NCI-H2227 (cell line): ENCODE measurements at regions not wholly inside any gene's neighbourhood (a gene's known extent, or its start where the extent isn't known, plus 50 kb on each side); places are given as distances from the start of the nearest gene placed in this dataset.

Source experiments
- DNase-seq: peaks from one replicate; lab custom pipeline; 2025; ENCODE audit not compliant: unreplicated experiment; lab: John Stamatoyannopoulos, UW

DNA sequence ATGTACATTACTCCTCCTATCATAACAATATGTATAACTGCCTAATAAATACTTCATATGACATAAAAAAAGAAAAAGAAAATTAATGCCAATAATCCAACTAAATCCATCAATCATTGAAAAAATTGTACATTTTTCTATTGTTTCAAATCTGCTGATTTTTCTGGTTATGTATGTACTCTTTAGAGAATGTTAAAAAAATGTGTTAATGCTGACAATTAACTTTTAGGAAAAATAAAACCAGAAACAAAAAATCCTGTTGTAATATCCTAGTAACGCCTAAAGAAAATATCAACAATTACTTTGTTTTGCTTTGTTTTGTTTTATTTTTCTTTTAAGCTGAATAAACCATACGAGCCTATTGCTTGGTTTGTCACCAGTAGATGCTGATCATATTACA, 213.9 kb upstream of the USP25 start:
- DNase-seq, result no peak

DNA sequence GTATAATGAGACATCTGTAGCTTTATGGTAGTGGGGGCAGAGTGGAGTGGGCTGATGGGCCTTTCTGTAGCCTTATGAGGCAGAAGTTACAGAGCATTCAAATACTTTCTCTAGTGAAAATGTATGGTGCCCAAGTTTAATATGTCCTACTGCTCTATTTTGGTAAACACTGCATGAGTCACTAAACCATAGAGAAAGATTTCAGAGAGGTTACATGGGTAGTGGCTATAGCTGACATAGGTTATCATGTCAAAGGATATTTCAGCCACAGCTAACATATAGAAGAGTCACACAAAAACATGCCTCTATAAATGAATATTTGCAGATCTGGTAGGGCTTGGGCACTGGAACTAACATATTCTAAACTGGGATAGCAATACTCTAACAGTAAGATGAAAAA, 212.4 kb upstream of the USP25 start:
- no peak for DNase-seq

DNA sequence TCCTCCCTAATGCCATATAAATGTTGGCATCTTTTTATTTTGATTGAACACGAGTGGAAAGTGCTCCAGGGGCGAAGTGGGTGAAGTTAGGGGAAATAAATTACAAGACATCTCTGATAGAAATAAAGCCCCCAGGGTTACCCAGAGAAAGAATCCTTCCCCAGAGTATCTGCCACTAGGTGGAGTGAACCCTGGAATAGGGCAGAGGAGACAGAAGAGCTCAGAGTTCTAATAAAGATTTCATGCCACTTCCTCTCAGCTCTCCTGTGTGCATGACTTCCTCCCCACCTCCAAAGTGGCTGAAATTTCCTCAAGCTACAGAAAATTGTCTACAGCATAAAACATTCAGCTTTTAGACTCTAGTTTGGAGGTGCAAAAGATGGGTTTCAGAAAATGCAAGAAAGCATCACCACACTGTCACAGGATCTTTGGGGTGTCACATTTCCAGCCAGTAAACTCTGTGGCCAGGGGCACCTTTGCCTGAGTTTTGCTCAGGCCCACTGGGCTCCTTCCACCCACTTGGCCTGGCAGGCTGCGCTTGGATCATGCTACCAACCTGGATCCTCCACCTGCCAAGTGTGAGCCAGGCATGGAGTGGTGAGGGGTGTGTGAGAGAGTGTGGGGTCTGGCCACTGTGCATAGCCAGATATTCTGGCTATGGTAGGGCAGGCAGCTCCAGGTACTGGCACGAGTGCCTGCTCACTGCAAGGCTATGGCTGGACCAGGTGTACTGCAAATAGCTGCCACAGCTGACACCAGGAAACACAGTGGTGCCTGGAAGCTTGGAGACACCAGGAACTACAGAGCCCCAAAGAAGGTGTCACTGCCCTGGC, 208.8 kb upstream of the USP25 start:
- DNase-seq, result no peak

DNA sequence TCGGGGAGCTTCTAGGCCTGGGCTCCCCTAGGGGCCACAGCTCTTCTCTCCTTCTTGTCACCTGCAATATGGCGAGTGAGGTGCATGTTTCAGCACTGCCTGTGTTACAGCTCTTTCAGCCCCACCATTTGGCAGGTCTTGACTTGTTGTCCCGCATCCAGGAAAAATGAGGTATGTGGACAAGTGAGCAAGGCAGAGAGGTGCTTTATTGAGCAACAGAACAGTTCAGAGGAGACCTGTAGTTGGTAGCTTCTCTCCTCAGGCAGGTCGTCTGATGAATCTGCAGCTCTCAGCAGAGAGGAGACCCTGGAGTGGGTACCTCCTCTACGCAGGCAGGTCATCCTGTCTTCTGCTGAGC, 208.2 kb upstream of the USP25 start:
- DNase-seq, result no peak

DNA sequence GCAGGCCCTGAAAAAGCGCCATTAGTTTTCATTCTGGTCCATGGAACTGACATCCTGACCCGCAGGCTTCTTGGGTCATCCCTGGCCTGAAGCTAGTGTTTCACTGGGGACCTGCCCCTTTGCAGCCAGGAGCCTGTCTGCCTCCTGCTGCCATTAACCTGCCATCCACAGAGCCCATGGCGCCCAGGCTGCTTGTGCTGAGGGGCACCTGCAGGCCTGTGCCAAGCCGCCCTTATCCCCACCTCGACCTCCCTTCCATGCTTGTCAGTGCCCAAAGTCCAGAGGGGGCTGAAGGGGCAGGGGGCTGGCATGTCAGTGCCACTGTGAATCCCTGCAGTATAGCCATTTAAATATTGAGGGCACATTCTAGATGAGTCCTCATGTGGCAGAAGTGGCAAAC, 207.6 kb upstream of the USP25 start:
- DNase-seq, result no peak

DNA sequence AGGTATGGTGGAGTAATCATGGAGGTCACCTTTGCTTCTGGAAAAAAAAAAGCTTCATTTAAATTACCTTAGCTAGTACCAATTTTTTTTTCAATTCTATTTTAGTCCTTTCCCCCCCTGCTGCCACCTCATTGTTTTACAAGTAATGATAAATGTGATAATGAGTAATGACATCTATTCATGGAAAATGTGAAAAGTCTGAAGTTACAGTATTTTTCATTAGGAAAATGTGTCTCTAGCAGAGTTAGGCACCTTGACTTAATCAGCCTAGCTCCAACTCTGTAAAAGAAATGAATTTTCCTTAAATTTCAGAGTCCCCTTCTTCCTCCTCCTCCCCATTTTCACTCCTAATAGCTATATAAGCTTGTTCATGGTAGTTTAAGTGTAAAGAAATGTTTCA, 204.9 kb upstream of the USP25 start:
- DNase-seq, result no peak

DNA sequence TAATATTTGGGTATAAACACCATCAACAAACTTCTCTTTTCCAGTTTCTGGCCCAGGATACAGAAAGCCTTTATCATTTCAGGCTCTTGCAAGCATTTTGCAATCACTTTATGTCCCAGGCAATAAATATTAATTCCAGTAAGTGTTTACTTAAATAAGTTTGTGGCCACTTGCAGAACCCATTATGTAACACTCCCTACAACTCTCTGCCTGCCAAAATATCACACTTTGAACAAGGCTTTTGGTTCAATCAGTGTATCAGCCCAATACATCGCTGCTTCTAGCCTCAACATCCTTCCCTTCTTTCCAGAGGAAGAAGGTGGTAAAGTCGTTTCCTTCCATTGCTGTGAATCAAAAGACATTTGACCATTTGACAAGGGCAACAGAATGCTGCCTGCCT, 203.0 kb upstream of the USP25 start:
- DNase-seq, result no peak

DNA sequence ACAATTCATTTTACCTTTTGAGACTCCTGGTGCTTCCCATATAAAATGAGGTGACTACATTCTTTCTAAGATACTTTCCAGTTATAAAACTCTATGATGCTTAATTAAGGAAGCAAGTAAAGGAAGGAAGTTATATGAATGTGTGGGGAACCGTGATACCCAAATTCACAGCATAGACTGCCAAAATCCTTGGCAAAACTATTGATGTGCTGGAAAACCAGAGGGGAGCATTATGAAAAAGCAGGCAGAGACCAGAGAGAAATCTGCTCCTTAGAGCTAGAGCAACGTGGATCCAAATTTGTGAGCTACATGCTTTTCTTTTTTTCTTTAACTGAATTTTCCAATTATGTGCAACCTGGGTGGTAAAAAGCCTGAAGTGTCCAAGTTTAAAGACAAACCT, 201.4 kb upstream of the USP25 start:
- no peak for DNase-seq

DNA sequence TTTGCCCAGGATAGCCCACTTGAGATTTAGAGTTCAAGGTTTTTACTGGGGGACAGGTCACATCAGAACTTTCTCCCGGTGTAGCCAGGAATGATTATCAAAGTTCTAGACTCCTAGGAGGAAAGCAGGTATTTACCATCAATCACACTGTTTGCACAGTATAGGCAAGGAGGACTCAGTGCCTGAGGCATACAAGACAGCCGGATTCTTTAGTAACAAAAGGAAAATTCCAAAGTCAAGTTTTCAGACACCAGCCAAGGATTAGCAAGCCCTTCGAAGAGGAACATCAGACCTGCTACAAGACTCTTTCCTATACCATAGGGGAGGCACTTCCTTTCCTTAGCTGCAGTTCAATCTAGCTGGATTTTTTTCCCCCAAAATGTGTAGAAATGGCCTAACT, 197.8 kb upstream of the USP25 start:
- DNase-seq, result no peak

DNA sequence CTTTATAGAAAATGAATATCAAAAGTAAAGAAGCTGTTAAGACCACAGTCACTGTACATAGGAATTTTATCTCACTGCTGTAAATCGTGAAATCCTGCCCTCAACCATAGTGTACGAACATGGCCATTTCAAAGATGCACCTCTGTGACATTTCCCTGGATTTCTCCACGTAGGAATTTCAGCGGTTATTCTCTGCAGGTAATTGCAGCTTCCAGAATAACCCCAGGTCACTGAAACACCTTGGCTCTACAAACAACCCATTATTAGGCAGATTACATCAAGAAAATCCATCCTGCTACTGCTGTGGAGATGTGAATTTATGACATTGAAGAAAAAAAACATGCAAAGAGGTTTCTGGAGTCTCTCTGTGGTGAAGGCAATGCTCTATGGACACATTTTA, 196.2 kb upstream of the USP25 start:
- no peak for DNase-seq

DNA sequence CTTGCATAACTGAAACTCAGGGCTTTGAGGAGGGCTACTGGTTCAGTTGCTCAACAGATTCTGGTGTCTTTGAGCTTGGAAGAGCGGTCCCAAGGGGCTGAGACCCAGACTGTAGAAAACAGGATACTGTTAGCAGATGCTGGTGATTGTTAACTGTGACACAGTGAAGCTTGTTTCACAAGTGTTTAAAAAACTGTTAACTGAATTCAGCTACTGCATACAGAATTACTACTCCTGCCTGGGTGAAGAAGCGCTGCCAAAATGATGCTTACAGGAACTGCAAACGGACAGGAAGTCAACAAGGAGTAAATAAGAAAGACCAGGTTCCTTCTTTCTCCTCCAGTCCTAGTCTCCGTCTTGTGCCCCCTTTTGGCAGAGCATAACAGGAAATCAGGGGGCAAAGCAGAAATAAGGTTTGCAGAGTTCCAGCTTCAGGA, 195.3 kb upstream of the USP25 start:
- no peak for DNase-seq

DNA sequence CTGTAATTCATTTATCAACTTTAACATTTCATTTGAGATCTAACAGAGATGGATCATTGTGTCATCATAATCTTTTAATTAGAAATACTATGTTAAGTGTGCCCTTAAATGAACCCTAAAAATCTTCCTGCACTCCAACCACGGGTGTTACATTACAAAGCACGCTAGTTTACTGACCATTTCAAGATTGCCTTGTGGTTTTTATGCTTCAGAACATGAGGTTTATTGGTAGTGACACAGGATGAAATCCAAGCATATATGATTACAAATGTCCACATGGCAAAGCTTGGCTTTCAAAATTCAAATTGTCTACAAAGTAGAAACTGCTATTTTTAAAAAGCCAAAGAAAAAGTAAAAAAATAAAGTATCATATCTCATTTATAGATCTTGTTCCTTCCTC, 190.4 kb upstream of the USP25 start:
- no peak for DNase-seq

DNA sequence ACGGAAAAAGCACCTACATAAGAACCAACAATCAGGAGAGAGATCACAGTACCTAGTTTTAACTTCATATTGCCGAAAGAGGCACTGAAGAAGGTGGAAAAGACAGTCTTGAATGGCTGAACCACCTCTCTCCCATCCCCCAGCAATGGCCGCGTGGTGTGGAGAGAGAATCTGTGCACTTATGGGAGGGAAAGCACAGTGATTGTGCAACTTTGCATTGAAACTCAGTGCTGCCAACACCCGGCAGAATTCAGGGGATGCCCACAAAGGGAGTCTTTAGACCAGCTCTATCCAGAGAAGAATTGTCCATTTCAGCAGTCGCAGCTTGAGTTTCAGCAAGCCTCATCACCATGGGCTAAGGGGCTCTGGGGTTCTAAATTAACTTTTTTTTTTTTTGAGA, 186.3 kb upstream of the USP25 start:
- DNase-seq, result no peak

DNA sequence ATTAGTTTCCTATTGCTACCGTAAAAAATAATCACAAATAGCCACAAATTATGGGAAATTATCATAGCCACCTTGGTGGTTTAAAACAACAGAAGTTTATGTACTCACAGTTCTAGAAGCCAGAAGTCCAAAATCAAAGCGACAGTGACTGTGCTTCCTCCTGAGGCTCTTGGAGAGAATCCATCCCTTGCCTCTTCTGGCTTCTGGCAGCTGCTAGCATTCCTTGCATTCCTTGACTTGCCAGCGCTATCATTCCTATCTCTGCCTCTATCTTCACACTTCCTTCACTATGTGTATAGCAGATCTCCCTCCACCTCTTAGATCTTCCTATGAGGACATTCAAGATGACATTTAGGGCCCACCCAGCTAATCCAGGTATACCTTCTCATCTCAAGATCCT, 180.1 kb upstream of the USP25 start:
- DNase-seq, result no peak

DNA sequence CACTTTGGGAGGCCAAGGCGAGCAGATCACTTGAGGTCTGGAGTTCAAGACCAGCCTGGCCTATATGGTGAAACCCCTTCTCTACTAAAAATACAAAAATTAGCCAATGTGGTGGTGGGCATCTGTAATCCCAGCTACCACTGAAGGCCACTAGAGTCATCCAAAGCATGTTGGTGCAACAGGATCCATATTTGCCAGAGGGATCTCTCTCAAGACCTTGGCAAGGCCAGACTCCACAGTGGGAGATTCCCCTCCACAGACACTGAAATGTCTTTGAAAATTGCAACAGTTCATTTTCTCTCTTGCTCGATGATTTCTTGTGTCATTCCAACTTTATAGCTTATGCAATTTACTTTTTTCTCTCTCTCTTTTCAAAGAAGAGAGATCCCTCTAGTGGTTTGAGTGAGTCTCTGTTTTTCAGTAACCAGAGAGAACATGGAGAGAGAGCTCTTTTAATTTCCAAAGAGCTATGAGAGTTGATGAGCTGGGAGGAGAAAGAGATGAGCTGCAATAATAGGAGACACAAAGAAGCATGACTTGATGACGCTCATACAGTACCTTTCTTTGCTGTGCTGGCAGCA, 176.8 kb upstream of the USP25 start:
- DNase-seq, result no peak

DNA sequence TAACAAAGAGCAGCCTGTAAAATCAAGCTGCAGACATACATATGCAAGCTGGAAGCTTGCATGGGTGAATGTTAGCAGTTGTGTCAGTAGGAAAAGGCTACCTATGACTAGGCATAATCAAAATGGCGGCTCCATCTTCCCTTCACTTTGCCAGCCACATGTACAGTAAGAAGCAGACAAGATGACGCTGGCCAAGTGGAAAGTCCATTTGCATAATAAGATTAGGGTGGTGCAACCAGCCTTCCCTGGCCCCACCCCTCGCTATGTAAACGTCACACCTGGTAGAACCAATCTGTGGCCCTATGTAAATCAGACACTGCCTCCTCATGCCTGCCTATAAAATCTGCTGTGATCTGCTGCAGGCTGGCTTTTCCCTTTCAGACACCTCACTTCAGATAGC, 171.9 kb upstream of the USP25 start:
- no peak for DNase-seq

DNA sequence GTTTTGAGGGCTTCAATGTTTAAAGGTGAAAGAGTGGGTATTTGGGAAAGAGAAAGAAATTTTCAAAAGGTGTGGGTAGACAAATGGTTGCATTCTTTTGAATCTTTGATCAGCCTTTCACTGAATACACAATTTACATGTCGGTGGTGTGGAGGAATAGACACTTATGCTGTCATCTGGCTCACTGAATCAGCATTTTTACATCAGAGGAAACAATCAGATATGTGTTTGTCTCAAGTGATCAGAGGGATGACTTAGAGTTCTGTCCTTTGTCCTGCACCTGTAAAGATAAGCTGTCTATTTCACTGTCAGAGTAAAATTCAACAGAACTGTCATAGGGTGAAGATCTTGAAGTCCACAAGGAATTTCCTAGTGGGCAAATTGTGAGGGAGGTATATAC, 170.9 kb upstream of the USP25 start:
- DNase-seq, result no peak

DNA sequence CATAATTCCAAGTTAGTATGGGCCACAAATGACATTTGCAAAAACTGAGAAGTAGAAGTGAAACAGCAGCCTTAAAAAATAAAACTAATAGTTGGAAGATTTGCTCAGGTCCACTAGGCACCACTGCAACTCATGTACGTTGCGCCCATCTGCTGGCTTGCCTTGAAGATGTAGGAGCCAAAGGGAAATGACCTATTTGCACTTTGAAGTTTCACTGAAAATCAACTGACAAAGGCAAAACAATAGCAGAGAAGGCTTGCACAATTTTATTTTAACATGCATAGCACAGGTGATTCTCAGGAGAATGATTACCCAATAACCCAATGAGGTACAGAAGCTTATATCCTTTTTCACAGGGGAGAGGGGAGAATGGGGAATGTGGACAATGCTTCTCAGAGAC, 170.1 kb upstream of the USP25 start:
- DNase-seq, result no peak

DNA sequence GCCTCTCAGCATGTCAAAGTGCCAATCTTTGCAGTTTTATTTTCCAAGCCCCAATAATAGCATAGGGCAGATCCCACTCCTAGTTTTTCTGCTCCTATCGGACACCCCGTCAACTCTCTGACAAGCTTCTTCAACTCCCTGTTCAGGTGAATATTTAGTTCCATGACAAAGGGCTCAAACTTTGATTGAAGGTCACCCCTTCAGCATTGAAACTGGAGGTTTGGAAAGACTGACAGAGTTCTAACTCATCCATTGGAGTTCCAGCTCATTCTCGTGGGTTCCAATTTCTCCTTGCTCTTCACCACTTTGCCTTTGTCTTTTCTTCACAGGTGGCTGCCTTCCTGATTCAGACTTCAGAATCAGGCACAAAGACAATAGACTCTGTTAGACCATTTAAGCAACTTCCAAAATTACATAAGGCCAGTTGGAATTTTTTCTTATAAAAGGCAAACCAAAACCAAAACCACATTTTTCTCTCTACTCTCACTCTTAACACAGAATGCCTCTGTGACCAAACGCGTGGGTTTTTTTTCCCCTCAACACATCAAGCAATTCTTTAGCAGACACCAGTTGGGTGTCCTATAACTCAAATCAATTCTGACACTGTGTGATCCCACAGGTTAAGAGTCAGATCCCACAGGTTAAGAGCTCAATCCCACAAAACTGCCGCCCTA, 169.3 kb upstream of the USP25 start:
- no peak for DNase-seq

DNA sequence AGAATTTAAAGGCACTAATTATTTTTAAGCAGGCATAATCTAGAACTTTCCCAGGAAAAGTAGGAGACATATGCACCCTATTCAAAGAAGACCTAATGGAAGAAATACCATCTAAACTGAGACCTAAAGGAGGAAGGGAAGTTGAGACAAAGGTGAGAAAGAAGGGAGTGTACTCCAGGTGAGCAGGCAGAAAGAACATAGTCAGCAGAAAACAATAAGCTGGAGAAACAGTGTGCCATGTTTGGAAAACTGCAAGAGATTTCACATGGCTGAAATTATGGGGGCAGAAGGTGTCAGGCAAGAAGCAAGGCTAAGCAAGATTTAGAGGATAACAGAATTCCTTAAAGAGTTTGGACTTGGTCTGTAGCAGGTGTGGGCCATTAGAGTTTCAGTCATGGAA, 167.0 kb upstream of the USP25 start:
- DNase-seq, result no peak

DNA sequence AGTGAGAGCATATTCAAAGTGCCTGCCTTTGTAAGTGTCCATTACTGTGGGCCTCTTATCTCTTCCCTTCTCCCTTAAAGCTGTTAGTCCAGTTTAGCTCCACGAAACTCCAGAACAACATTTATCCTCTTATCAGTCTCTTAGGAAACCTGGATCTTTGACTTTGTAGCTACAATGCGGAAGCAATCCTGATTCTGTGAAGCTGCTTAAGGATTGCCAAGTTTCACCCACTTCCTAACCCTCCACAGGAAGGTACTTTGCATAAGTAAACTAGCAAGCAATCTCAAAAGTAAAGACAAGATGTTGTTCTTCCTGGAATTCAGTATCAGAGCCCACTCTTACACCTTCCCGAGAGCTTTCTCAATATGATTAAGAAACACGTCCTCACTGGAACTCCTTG, 164.9 kb upstream of the USP25 start:
- DNase-seq, result no peak

DNA sequence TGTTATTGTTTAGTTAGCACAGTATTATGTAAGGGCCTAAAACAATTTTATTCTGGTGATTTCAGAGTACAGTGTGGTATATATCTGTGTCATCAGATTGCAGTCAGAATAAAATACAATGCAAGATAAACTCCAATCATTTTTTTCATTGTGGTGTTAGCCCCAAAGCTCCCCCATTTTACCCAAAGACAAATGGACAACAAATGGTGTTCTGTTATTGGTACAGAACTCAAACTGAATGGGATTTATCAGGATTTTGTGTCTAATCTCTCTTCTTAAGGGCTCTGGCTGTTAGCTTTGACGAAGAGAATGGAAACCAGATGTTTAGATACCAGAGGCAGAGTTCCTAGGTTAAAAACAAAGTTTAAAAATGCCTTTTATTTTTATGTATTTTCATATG, 163.1 kb upstream of the USP25 start:
- DNase-seq, result no peak

DNA sequence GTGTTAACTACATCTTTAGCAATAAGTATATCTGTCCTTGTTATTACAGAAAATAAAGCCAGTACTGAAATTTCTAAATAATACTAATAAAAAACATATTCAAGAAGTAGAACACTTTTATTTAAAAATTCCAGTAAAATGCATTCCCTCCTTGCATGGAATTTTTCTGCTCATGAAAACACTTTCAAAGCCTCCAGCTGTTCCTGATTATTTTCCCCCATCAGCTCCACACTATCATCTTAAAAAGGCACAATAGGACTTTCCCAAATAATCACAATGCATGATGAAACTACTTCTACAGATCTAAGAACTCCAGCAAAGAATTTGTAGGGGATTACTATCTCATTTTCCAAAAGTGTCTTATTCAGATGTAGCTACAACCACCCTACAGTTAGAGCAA, 162.6 kb upstream of the USP25 start:
- no peak for DNase-seq
